ENCODE measurements at regions not wholly inside any gene's neighbourhood (a gene's known extent, or its start where the extent isn't known, plus 50 kb on each side); places are given as distances from the start of the nearest gene placed in this dataset.

DNA sequence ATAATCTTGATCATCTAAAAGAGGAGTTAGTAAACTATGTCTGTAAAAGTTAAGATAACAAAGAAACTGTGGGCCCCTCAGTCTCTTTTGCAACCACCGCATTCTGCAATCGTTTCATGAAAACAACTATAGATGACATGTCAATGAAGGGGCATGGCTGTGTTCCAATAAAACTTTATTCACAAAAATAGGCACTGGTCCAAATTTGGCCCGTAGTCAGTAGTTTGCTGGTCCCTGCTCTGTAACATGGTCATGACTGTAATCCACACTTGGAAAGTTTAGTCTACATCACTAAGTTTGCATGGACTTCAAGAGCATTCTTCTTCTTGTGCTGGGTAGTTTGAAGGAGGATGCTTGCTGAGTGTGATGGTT is 299.3 kb upstream of the PSMD7 start:
- Mint-ChIP-seq H3K27me3 (no peaks in the 10 kb centered on the region), H3K4me3 (no peak overlapping the region)
- no peak for ATAC-seq

DNA sequence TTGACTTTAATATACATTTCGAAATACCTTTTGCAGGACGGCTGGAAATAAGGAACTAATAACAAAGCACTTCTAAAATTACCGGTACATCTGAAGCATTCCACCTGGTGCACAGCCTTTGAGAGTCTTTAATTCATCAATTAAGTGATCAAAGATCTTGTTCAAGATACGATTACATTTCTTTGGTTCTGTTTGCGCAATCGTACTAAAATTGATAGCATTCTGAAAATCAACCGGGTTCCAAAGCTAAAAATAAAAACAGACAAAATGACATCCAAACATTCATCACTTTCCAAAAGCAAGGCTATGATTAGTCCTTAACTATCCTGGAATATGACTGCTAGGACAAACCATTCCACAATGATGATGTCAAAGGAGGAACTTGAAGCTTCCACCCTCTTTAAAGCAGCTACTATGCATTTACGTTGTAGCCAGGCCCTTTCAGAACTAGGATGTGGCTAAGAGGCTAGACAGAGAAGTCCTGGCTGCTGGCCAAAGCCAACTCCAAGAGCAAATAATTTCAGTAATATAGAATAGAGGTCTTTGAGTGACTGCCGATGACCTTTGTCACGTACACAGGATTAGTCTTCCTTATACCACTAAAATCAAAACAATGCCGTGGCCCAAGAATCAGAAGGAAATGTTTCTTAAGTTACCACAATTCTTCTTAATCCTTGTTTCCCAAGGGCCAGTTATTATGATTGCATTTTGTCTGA is 299.8 kb upstream of the PSMD7 start:
- POLR2A ChIA-PET = no interaction called here
- Mint-ChIP-seq H3K27ac (no peak overlapping the region), H3K9me3 (peaks cover 0 to 42% (median 3%) of the 10 kb centered on the region in 9 donors), H3K4me1 (no peaks in the 10 kb centered on the region), H3K27me3 (no peaks in the 10 kb centered on the region), H3K36me3 (no peaks in the 10 kb centered on the region), H3K4me3 (no peak overlapping the region)
- ATAC-seq (no peak), DNase-seq (no peak)

More for the DNA sequence above, 299.3 kb upstream of the PSMD7 start:
- Mint-ChIP-seq H3K27ac (no peak overlapping the region), H3K9me3 (peaks cover 0 to 47% (median 3%) of the 10 kb centered on the region in 9 donors), H3K36me3 (no peaks in the 10 kb centered on the region), H3K4me1 (no peaks in the 10 kb centered on the region)
- DNase-seq = no peak
- POLR2A ChIA-PET = no interaction called here

DNA sequence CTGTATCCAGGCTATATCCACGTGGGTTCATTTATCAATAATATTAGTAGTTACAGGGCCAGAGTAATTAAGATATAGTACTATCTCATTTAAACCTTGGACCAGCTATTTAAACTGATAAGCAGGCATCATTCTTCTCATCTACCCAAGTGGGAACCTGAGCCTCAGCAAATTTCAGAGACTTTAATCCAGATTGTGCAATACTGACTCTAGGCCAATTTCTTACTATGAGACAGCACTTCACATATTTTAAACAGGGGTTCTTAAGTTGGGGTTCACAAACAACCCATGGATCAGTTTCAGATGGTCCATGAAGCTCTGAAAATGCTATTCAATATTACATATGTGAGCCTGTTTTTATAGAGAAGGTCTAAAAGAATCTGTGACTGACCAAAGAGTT is 302.7 kb upstream of the PSMD7 start:
- Mint-ChIP-seq H3K27ac (no peak overlapping the region), H3K4me3 (no peak overlapping the region), H3K4me1 (no peaks in the 10 kb centered on the region), H3K9me3 (peaks cover 0 to 15% (median 0%) of the 10 kb centered on the region in 9 donors), H3K27me3 (no peaks in the 10 kb centered on the region), H3K36me3 (no peaks in the 10 kb centered on the region)
- no peak for ATAC-seq
- DNase-seq = no peak
- POLR2A ChIA-PET = no interaction called here

DNA sequence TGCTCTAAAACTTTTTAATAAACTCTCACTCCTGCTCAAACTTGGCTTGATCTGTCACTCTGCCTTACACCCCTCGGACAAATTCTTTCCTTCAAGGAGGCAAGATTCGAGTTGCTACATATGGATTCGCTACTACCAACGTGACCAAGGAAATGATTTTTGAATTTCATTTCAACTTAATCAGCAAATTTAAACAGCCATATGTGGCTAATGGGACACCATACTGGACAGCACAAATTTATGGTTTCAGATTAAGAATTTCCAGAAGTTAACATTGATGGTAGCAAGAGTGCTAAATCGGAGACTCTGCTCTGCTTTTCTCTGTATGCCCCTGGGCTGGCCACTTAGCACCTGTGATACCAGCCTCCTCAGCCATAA is 318.2 kb upstream of the PSMD7 start:
- Mint-ChIP-seq H3K9me3 (peaks cover 0 to 28% (median 17%) of the 10 kb centered on the region in 9 donors), H3K36me3 (peaks cover 0 to 19% (median 3%) of the 10 kb centered on the region in 3 donors), H3K27ac (no peak overlapping the region), H3K27me3 (peaks cover 0 to 13% (median 6%) of the 10 kb centered on the region in 5 donors), H3K4me1 (no peaks in the 10 kb centered on the region), H3K4me3 (no peak overlapping the region)
- ATAC-seq (no peak), DNase-seq (no peak)
- POLR2A ChIA-PET = no interaction called here

DNA sequence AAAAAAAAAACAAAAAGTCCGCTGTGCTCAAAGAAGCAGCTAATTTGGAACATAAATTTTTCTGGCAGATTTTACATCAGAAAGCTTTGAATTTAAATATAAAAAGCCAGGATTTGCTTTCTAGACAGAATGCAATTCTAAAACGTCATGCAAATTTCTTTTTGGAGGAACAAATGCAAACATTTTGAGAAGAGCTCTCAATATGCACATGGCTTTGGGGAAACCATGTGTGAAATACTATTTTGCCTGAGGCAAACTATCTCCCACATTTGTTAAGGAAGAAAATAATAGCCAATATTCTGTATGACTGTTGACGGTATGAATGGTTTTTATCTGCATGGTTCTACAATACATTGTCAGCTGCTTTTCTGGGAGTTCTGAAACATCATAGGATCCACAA is 320.0 kb upstream of the PSMD7 start:
- peaks cover 0 to 3% (median 0%) of the 10 kb centered on the region in 3 donors for H3K36me3 Mint-ChIP-seq
- peaks cover 0 to 12% (median 3%) of the 10 kb centered on the region in 9 donors for H3K9me3 Mint-ChIP-seq
- no peaks in the 10 kb centered on the region for H3K4me1 Mint-ChIP-seq
- no peak overlapping the region for H3K27ac Mint-ChIP-seq
- POLR2A ChIA-PET = no interaction called here
- DNase-seq (no peak), ATAC-seq (no peak)
- H3K27me3 Mint-ChIP-seq = peaks cover 0 to 13% (median 6%) of the 10 kb centered on the region in 5 donors
- H3K4me3 Mint-ChIP-seq = no peak overlapping the region

DNA sequence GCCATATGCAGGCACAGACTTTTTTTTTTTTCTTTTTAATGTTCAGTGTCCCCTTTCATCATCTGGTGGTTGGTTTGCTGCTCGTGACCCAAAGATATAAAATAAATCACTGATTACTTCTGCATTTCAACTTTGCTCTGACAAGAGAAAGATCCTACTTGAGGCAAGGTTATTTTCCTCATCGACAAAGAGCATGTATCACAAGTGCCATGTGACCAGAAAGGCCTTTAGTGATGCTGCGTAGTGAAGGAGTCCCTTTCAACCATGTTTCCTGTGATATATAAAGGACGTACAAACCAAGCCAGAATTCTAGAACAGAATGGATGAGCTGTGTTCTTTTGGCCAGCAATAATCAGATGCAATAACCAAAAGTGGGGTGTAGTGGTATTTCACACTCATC is 323.4 kb upstream of the PSMD7 start:
- Mint-ChIP-seq H3K4me3 (no peak overlapping the region), H3K36me3 (no peaks in the 10 kb centered on the region), H3K4me1 (no peaks in the 10 kb centered on the region), H3K27ac (no peak overlapping the region), H3K9me3 (peaks cover 0 to 9% (median 0%) of the 10 kb centered on the region in 9 donors), H3K27me3 (peaks cover 0 to 11% (median 6%) of the 10 kb centered on the region in 5 donors)
- no peak for DNase-seq
- ATAC-seq = no peak
- POLR2A ChIA-PET = no interaction called here

DNA sequence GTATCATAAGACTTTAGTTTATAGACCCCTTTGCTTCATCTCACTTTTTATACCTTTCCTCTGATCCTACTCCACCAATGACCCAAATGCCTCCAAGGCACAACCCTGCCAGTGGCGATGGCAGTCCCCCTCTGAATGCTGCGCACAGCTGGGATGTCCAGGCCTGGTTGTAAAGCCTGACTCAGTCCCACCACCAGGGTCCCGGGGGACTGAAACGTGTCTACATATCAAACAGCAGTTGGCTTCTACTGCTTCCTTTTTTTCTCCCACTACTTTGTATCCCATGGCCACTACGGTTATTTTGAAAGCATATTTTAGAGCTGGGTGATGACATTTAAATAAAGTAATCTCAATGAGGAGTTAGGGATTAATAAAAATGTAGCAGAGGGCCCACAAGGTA is 329.8 kb upstream of the PSMD7 start:
- Mint-ChIP-seq H3K27me3 (peaks cover 0 to under 1% (median 0%) of the 10 kb centered on the region in 5 donors), H3K9me3 (peaks cover 0 to 5% (median 0%) of the 10 kb centered on the region in 9 donors), H3K4me3 (no peak overlapping the region), H3K36me3 (no peaks in the 10 kb centered on the region), H3K27ac (no peak overlapping the region), H3K4me1 (no peaks in the 10 kb centered on the region)
- POLR2A ChIA-PET = no interaction called here
- DNase-seq = no peak
- no peak for ATAC-seq

DNA sequence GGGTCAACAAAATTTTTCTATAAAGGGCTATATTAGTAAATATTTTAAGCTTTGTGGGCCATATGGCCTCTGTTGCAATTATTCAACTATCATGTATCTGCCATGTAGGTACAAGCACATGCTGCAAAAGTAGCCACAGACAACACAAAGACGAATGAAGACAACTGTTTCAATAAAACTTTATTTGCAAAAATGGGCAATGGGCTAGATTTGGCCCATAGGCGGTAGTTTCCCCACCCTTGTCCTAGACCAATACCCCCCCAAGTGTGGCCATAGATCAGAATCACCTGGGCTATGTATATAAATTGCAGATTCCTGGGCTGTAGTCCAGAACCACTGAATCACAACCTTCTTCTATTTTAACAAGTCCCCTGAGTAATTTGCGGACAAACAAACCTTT is 331.0 kb upstream of the PSMD7 start:
- Mint-ChIP-seq H3K27ac (no peak overlapping the region), H3K4me3 (no peak overlapping the region), H3K9me3 (peaks cover 0 to 9% (median 0%) of the 10 kb centered on the region in 9 donors), H3K4me1 (no peaks in the 10 kb centered on the region), H3K27me3 (no peaks in the 10 kb centered on the region), H3K36me3 (no peaks in the 10 kb centered on the region)
- POLR2A ChIA-PET = no interaction called here
- DNase-seq (no peak), ATAC-seq (no peak)

DNA sequence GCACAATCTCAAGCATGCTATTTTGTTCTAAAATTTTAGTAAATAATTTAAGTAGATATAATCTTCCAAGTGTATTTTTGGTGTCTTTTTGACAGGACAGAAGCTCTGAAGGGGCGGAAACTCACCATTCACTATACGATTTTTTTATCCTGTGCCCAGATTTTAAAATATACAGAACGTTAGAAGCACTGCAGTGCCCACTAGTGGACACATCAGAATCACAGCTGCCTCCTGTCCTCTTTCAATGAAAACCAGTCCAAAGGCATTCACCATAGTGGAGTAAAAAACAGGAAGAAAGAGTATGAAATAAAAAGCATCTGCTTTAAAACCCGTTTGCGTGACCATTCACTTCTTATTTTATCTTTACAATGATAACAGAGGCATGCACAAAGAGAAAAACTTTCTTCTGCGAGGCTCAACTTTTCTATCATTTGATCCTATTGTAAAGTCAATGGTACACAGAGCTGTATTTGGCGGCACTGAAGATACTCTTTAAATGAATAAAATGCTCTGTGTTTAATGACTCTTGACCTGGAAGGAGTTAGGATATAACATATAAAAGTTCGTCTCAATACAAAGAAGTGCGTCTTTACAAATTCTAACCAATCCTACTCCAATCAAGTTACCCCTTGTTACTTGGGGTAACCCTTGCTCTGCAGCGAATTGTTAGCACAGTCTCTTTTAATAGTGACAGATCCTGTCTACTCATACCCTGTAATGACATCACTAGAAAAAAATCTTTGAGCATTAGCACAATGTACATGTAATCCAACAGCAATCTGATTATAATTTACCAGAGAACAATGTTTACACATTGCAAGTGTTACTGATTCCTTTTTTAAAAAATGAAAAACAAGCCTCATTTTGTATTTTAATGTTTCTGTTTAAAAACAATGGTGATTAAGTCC is 339.8 kb upstream of the PSMD7 start:
- DNase-seq (peak in 5 of 10 donors; percentile 2 to 30 (median 18)), ATAC-seq (no peak)
- Mint-ChIP-seq H3K27ac (no peak overlapping the region), H3K4me1 (no peaks in the 10 kb centered on the region), H3K27me3 (peaks cover 0 to 4% (median 0%) of the 10 kb centered on the region in 5 donors), H3K4me3 (no peak overlapping the region), H3K36me3 (no peaks in the 10 kb centered on the region), H3K9me3 (peaks cover 0 to 4% (median 0%) of the 10 kb centered on the region in 9 donors)
- POLR2A ChIA-PET = no interaction called here

DNA sequence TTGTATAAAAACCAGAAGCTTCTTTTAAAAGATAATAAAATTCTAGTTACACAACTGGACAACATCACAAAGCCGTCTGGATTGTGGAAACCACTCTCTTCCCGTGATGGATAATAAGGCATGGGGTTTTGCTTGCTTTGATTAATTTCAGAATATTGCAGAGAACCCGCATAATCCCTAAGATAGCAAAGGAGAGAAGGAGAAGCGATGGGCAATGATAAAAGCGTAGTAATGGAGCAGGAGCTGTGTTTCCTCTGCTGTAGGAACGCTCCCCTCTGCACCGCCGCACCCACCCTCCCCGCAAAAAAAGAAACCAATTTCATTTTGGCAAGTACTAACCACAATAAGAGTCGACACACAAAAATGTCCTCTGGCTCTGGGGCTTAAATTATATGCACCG is 340.9 kb upstream of the PSMD7 start:
- Mint-ChIP-seq H3K9me3 (no peaks in the 10 kb centered on the region), H3K36me3 (no peaks in the 10 kb centered on the region), H3K4me3 (no peak overlapping the region), H3K4me1 (no peaks in the 10 kb centered on the region), H3K27me3 (peaks cover 0 to 4% (median 0%) of the 10 kb centered on the region in 5 donors), H3K27ac (no peak overlapping the region)
- DNase-seq (no peak), ATAC-seq (no peak)
- POLR2A ChIA-PET = no interaction called here

DNA sequence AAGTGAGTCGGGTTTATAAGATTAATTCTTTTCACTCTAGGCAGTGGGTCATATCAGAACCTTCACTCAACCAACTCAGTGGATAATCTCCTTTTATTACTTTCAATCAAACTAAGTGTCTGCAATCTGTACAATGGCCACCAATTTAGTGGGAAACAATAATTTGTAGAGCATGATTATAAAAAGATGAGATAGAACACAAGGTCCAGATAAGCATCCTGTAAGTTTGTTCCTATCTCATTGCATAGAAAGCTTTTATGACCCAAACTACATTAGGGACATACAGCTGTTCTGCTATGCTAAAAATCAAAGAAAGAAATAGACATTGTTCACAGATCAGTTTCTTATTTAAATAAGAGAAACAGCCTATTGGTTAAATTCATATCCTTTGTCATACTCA is 341.4 kb upstream of the PSMD7 start:
- POLR2A ChIA-PET = no interaction called here

DNA sequence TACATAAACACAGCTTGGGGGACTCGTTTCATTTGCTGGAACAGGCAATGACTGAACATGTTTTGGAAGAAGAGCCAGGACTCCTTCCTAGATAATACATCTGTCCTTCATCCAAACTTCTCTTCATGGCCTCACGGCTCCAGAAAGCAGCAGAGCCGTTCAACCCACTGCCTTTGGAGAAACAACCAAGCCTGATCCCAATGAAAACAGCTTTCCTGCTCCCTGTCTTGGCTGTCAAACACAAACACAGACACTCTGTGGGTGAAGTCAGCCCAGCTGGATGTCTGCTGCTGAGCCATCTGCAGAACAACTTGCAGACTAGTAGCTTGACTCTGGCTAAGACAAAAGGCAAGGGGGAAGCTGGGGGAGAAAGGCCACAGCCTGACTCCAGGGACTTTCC is 345.1 kb upstream of the PSMD7 start:
- Mint-ChIP-seq H3K27ac (no peak overlapping the region), H3K9me3 (no peaks in the 10 kb centered on the region), H3K36me3 (no peaks in the 10 kb centered on the region), H3K4me3 (no peak overlapping the region), H3K4me1 (no peaks in the 10 kb centered on the region), H3K27me3 (no peaks in the 10 kb centered on the region)
- DNase-seq = no peak
- no peak for ATAC-seq
- POLR2A ChIA-PET = no interaction called here

More for the DNA sequence above, 341.4 kb upstream of the PSMD7 start:
- H3K4me3 Mint-ChIP-seq = no peak overlapping the region
- ATAC-seq (no peak), DNase-seq (no peak)
- H3K27ac Mint-ChIP-seq = no peak overlapping the region
- H3K36me3 Mint-ChIP-seq = no peaks in the 10 kb centered on the region
- no peaks in the 10 kb centered on the region for H3K4me1 Mint-ChIP-seq
- H3K27me3 Mint-ChIP-seq = peaks cover 0 to 4% (median 0%) of the 10 kb centered on the region in 5 donors
- no peaks in the 10 kb centered on the region for H3K9me3 Mint-ChIP-seq

DNA sequence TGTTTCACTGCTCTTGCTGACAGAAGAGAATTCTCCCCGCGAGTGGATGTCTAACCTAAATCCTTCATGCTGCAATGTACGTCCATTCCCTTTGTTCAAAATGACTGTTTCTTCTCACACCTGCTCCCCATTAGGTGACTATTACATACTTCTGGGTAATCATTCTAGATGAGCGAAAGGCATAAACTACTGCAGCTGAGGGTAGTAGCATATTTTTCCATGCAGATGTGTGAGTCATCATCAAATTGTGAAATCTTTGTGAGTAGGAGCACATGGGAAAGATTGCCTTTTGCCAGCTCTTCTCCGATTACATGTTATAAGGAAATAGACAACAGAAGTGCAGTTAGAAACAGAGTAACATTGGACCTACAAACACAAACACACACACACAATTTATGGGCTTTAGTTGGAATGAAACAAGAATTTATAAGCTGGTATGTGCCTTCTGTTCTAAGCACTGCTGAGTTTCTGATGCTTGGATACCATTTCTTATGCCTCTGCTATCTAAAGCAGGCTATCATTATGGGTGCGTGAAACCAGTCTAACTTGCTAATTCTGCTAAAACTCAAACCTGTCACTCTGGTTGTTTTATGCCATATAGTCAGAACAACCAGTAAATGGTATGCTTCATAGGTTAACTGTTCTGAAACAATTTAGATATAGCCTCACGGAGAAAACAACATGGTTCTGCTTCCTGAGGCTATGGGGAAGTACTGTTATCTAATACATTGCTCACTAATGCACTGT is 346.9 kb upstream of the PSMD7 start:
- no peaks in the 10 kb centered on the region for H3K36me3 Mint-ChIP-seq
- POLR2A ChIA-PET = no interaction called here

More for the DNA sequence above, 346.9 kb upstream of the PSMD7 start:
- H3K9me3 Mint-ChIP-seq = no peaks in the 10 kb centered on the region
- ATAC-seq = no peak
- H3K27ac Mint-ChIP-seq = no peak overlapping the region
- no peaks in the 10 kb centered on the region for H3K27me3 Mint-ChIP-seq
- DNase-seq = no peak
- no peak overlapping the region for H3K4me3 Mint-ChIP-seq
- no peaks in the 10 kb centered on the region for H3K4me1 Mint-ChIP-seq

Measured in naive thymus-derived CD8-positive, alpha-beta T cell (primary cell).